Cardiac muscle cell (in vitro differentiated cells and primary cell): ENCODE measurements at regions not wholly inside any gene's neighbourhood (a gene's known extent, or its start where the extent isn't known, plus 50 kb on each side); places are given as distances from the start of the nearest gene placed in this dataset.

Source experiments
- DNase-seq, 2 donors: peaks; one replicate each; pipeline versions ENCODE4 v3.0.0 to v3.0.0-alpha.2; 2010 to 2017; ENCODE audit warnings: low read depth in 1 of 2, low spot score in 1 of 2
- H3K27ac ChIP-seq: fragments of 200-600 bp; sonication (generic); 2 replicates; pipeline ENCODE4 v1.5.1; 2016
- H3K27me3 ChIP-seq: fragments of 200-600 bp; sonication (generic); 2 replicates; pipeline ENCODE4 v1.6.0; 2016; ENCODE audit warnings: control low read depth
- H3K36me3 ChIP-seq: fragments of 200-600 bp; sonication (generic); 2 replicates; pipeline ENCODE4 v1.5.1; 2016; ENCODE audit warnings: control low read depth
- H3K4me1 ChIP-seq: fragments of 200-600 bp; sonication (generic); 2 replicates; pipeline ENCODE4 v1.8.1; 2017; ENCODE audit warnings: low read depth, mild to moderate bottlenecking, mixed run types
- H3K4me3 ChIP-seq: fragments of 200-600 bp; sonication (generic); 2 replicates; pipeline ENCODE4 v1.5.1; 2016; ENCODE audit warnings: mild to moderate bottlenecking
- H3K9me3 ChIP-seq: fragments of 200-600 bp; sonication (generic); 2 replicates; pipeline ENCODE4 v1.5.1; 2017; ENCODE audit warnings: low read depth, mild to moderate bottlenecking, control low read depth
- CTCF ChIP-seq: IDR thresholded peaks from 2 replicates; pipeline ENCODE4 v1.5.1; 2012; ENCODE audit warnings: low read depth, mild to moderate bottlenecking, low read length

DNA sequence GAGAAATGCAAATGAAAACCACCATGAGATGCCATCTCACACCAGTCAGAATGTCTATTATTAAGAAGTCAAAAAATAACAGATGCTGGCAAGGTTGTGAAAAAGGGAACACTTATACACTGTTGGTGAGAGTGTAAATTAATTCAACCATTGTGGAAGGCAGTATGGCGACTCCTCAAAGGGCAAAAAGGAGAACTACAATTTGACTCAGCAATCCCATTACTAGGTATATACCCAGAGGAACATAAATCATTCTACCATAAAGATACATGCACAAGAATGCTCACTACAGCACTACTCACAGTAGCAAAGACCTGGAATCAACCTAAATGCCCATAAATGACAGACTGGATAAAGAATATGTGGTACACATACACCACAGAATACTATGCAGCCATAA lies 161.1 kb upstream of the PDGFD start:
- H3K27me3 ChIP-seq = no peaks in the 10 kb centered on the region
- no peaks in the 10 kb centered on the region for H3K36me3 ChIP-seq
- no peaks in the 10 kb centered on the region for H3K4me1 ChIP-seq
- H3K27ac ChIP-seq = no peak overlapping the region
- no peak for TF ChIP-seq CTCF
- DNase-seq = no peak
- H3K4me3 ChIP-seq = no peak overlapping the region
- no peaks in the 10 kb centered on the region for H3K9me3 ChIP-seq

- no peak for TF ChIP-seq CTCF
- Histone ChIP-seq H3K27ac (no peak overlapping the region), H3K27me3 (no peaks in the 10 kb centered on the region), H3K4me1 (no peaks in the 10 kb centered on the region), H3K9me3 (no peaks in the 10 kb centered on the region), H3K4me3 (no peak overlapping the region), H3K36me3 (no peaks in the 10 kb centered on the region)
- no peak for DNase-seq
Measured at GRCh38 chr11:104324276-104324675, 160.3 kb upstream of the PDGFD start.

- TF ChIP-seq CTCF = no peak
- Histone ChIP-seq H3K27ac (no peak overlapping the region), H3K27me3 (no peaks in the 10 kb centered on the region), H3K36me3 (no peaks in the 10 kb centered on the region), H3K4me3 (no peak overlapping the region), H3K9me3 (no peaks in the 10 kb centered on the region), H3K4me1 (no peaks in the 10 kb centered on the region)
- no peak for DNase-seq
Measured at GRCh38 chr11:104323841-104324240, 159.9 kb upstream of the PDGFD start.

DNA sequence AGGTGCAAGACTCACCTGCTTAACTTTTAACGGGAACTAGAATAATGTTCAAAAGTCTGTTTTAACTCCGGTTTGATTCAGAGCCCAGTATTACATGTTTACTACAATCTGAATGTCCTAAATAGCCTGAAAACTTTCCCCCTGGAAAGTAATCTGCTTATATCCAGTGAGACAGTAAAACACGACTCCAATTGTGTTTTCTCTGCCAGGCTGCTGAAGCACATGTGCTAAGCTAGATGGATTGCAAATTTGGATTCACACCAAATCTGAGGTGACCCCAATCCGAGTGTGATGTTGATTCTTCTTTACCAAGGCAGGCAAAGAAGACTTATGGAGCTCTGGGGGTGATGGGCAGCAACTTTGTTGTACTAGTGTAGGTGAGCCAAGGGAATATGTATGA lies 158.7 kb upstream of the PDGFD start:
- TF ChIP-seq CTCF = no peak
- no peaks in the 10 kb centered on the region for H3K27me3 ChIP-seq
- no peaks in the 10 kb centered on the region for H3K36me3 ChIP-seq
- no peaks in the 10 kb centered on the region for H3K4me1 ChIP-seq
- no peak for DNase-seq
- H3K9me3 ChIP-seq = no peaks in the 10 kb centered on the region
- H3K4me3 ChIP-seq = no peak overlapping the region
- H3K27ac ChIP-seq = no peak overlapping the region

DNA sequence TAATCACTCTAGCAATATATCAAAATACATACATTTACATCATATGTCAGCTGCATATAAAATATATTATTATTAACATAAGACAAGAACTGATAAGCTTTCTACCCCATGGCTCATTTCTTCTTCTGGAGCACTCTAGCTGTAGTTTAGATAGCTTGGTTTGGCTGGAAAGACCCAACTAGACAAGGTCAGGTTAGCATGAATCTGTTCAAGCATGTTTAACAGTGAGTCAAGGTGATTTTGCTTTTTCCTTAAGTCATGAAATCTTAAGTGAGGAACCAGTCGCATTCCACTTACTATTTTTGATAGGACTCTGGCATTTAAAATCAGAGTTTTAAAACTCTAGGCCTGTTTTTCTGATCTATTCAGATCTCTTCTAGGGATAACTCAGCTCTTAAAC lies 157.0 kb upstream of the PDGFD start:
- TF ChIP-seq CTCF = no peak
- Histone ChIP-seq H3K4me1 (no peaks in the 10 kb centered on the region), H3K27ac (no peak overlapping the region), H3K9me3 (no peaks in the 10 kb centered on the region), H3K4me3 (no peak overlapping the region), H3K27me3 (no peaks in the 10 kb centered on the region), H3K36me3 (no peaks in the 10 kb centered on the region)
- no peak for DNase-seq

DNA sequence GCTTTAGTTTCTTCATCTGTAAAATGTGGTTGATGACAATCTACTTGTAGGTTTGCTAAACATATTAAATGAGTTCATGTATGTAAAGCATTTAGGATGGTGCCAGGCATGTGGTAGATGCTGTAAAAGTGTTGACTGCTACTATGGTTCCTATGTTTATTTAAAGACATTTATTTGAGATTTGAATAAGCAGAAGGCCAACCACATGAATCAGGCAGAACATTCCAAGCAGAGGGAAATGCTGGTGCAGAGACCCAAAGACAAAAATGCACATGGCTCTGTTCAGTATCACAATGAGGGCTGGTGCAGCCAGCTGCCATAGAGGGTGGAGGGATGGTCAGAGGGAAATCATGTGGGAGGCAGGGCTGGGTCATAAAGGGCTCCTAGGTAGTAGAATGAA lies 156.2 kb upstream of the PDGFD start:
- H3K27ac ChIP-seq = no peak overlapping the region
- no peaks in the 10 kb centered on the region for H3K36me3 ChIP-seq
- no peaks in the 10 kb centered on the region for H3K4me1 ChIP-seq
- no peak overlapping the region for H3K4me3 ChIP-seq
- no peaks in the 10 kb centered on the region for H3K27me3 ChIP-seq
- TF ChIP-seq CTCF = no peak
- DNase-seq = no peak
- no peaks in the 10 kb centered on the region for H3K9me3 ChIP-seq
